GM21528 (cell line): ENCODE measurements at regions not wholly inside any gene's neighbourhood (a gene's known extent, or its start where the extent isn't known, plus 50 kb on each side); places are given as distances from the start of the nearest gene placed in this dataset.

ENCODE experiments used
- ATAC-seq: cut with Tn5 transposase; IDR thresholded peaks from one replicate; pipeline ENCODE4 v1.9.1; 2021; ENCODE audit warnings: mild to moderate bottlenecking, moderate library complexity; ENCODE audit not compliant: unreplicated experiment, low FRiP score

GRCh38 chr1:81452693-81453366, 347.9 kb upstream of the ADGRL2 start:
- no peak for ATAC-seq

DNA sequence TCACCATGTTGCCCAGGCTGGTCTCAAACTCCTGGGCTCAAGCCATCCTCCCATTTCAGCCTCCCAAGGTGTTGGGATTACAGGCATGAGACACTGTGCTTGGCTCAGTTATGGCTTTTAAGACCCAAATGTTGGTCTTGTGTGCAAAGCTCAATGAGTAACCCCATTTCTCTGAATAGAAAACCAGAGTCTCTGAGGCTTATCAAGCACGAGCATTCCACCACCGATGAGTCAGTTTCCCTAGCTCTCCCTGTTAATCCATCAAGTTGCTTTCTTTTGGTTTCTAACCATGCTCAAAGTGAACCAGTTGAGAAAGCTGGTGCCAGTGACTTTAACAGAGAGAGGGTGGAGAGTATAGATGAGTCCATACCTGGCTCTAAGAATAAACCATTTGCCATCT, 350.9 kb upstream of the ADGRL2 start:
- no peak for ATAC-seq

GRCh38 chr1:81446000-81446669, 354.6 kb upstream of the ADGRL2 start:
- no peak for ATAC-seq

GRCh38 chr1:81443288-81443687, 357.4 kb upstream of the ADGRL2 start:
- ATAC-seq, result no peak

DNA sequence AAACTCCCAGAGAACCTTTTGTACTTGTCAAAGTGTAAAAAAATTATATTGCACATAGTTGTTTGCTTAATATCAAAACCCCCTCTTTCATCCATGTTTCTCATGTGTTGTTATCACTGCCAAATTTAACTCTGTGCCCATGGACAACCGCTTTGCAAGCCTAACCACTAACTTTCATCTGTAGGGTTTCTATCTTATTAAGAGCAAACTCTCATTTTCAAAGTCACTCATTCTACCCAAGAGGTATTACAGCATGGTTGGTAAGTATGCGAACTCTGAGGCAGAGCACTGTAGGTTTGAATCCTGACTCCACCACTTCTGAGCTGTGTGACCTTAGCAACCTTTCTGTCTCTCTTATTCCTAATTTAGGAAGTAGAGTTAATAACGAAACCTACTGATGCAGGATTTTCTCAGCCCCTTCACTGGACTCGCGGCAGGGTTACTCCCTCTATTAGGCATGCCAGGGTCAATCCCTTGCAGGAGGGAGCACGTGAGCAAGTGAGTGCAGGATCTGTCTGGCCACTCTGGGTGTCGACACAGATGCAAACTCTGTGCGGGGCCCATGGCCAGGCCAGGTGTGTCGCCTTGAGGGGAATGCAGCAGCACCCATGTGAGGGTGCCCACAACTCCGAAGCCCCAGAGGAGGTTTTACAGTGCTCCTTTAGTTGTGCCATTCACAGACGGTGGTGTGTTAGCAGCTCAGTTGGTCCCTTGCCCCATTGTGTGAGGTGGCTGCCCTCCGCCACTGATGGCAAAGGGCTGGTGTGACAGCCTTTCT, 361.5 kb upstream of the ADGRL2 start:
- peak; percentile 62 for ATAC-seq

DNA sequence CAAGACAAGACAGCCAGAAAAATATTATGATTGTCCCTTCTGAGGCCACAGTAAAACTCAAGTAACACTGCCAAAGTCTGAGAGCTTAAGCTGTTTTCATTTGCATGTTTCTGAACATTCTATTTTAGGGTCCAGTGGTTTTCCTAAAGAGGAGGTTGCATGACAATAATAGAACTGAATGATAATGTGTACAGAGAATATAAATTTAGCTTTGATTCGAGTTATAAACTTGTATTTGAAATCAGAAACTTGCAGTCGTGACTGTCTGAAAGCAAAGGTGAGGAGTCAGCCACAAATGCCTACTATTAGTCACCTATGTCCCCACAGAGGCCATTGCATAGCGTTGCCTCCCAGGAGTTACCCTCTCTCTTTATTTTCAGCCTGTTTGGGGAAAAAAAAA, 363.1 kb upstream of the ADGRL2 start:
- ATAC-seq, result peak; percentile 74

DNA sequence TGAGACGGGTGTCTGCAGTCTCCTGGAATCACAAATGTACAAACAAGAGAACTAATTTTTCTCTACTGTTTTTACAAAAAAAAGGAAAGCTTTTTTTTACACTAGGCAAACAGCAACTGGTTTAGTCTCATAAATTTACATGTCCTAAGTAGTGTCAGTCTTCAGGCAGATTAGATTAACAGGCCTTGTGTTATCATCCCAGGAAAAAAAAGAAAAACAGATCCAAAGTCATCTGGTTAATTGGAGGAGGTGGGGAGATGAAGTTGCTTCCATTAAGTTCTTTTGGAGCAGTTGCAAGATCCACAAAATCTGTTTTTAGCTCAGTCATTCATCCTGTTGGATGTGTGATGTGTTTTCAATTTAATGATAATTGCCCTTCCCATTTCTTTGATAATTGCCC, 363.5 kb upstream of the ADGRL2 start:
- no peak for ATAC-seq

- ATAC-seq, result no peak
These were observed 365.6 kb upstream of the ADGRL2 start for GRCh38 chr1:81435175-81435574.

- no peak for ATAC-seq
These were observed 367.1 kb upstream of the ADGRL2 start for GRCh38 chr1:81433676-81434075.

DNA sequence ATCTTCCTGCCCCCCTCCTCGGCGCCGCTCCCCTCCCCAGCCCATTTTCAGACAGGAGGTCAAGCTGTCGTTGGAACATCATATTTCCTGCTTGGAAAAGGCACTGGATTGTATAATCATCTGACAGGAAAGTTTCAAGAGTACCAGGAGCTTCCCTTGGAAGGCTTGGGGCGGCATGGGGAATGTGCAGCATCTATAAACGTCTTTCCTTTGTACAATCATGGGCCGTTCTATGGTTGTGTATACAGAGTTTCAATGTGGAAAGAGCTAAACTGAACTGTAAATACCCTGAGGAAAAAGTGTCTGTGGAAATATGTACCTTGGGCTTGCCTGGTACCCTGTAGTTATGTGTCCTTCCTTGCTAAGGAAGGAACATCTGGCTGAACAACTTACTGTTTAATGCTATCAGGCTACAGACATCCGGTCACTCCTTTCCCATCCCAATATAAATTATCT, 368.1 kb upstream of the ADGRL2 start:
- no peak for ATAC-seq

- no peak for ATAC-seq
These were observed 368.7 kb upstream of the ADGRL2 start for GRCh38 chr1:81432059-81432458.

GRCh38 chr1:81431624-81432000, 369.1 kb upstream of the ADGRL2 start:
- ATAC-seq, result no peak

GRCh38 chr1:81430955-81431623, 369.6 kb upstream of the ADGRL2 start:
- ATAC-seq, result no peak

DNA sequence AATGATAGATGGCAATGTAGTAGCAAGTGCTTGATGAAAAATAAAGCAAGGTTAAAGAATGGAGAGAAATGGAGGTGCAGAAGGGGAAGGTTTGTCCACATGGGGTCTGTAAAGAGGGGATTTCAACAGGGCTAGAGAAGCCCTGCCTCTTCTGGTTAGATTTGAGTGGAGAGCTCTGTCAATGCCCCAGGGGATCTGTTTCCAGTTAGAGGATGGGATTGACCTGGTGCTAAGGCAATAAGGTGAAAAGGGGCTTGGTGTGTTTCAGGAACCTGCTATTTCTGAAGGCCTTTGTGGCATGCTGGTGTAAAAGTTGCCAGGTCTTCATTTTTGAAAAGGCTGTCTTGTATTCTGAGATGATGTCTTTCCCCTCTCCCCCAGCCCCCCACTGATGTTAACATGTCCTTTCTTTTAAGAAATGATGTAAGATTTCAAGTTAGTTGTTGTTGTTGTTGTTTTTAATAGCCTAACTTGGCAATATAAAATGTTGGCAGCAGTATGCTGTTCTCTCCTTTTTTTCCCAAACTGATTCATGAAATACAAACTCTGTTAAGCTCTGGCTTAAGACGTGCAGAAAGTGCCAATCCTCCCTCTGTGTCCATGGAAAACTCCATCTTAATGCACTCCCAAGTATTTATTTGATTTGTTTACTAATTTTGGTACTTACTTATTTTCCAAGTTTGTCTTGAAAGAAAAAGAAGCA, 370.3 kb upstream of the ADGRL2 start:
- ATAC-seq, result no peak

GRCh38 chr1:81428998-81429397, 371.7 kb upstream of the ADGRL2 start:
- ATAC-seq, result no peak

GRCh38 chr1:81424816-81425215, 375.9 kb upstream of the ADGRL2 start:
- no peak for ATAC-seq

- ATAC-seq, result no peak
These were observed 376.7 kb upstream of the ADGRL2 start for GRCh38 chr1:81424061-81424460.

DNA sequence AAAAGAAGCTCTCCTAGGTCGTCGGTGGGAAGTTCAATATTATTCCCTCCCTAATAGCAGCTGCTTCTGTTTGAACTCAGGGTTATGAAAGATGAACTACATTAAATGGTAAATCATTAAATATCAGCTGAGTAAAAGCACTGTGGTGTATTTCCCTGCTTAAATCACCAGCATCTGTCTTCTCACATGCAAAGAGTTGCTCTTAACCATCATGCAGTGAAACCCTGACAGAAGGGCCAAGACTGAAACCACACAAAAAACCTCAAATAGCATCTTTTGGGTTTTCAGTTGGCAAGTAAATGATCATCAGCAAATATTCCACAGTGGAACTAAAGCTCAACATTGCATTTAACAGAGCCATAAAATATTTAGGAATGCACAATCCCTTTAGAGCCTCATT, 380.0 kb upstream of the ADGRL2 start:
- ATAC-seq, result peak; percentile 86

GRCh38 chr1:81414488-81415015, 386.2 kb upstream of the ADGRL2 start:
- peak; percentile 94 for ATAC-seq

DNA sequence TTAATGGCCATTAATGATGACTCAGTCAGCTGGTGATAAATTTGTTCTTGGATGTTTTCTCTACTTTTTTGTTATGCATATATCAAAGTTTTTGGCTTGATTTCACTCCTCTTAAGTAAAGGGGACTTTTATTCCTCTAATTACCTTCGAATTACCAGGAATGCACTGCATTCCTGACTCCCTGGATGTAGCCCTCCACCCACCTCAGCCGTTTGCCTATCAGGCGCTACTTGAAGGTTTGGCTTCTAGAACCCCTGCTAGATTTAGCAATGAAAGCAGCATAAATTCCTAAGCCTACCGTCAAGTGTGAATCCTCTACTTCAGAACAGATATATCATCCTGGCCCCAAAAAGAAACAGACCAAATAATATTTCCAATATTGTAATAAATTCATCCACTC, 387.8 kb upstream of the ADGRL2 start:
- ATAC-seq, result no peak
